Panc1 (cell line): ENCODE measurements at regions not wholly inside any gene's neighbourhood (a gene's known extent, or its start where the extent isn't known, plus 50 kb on each side); places are given as distances from the start of the nearest gene placed in this dataset.

Source experiments
- ATAC-seq: fragments of 200-7000 bp; cut with Tn5 transposase; 2 replicates; pipeline ENCODE4 v1.9.1; 2020; ENCODE audit warnings: mild to moderate bottlenecking, moderate library complexity
- BruUV-seq: library from RNA; stranded (reverse); fragments of 400-500 nt; replicated peaks from 2 replicates; lab custom pipeline; 2021; lab: Mats Ljungman, UMichigan
- CTCF ChIA-PET: fragments of 300-600 bp; sonication (Branson Sonifier 250); formaldehyde crosslinking; loops from one replicate; lab custom pipeline; 2022; ENCODE audit warnings: antibody characterized with exemption; lab: Charles Lee
- POLR2A ChIA-PET: fragments of 300-600 bp; sonication (Branson Sonifier 250); formaldehyde crosslinking; loops from one replicate; lab custom pipeline; 2022; ENCODE audit warnings: antibody characterized with exemption; lab: Charles Lee
- DNase-seq: peaks from one replicate; pipeline ENCODE4 v3.0.0-alpha.2; 2010; ENCODE audit warnings: low read depth, low spot score
- H3K27ac ChIP-seq: 2 replicates; pipeline ENCODE4 v1.5.1; 2011; ENCODE audit warnings: mild to moderate bottlenecking, low read length, inconsistent platforms
- H3K27me3 ChIP-seq: fragments of 200-500 bp; sonication (Bioruptor generic); 2 replicates; pipeline ENCODE4 v1.6.0; 2014; ENCODE audit warnings: low read length, inconsistent platforms; ENCODE audit not compliant: control insufficient read depth, insufficient read depth
- H3K36me3 ChIP-seq: fragments of 200-500 bp; sonication (Bioruptor generic); 2 replicates; pipeline ENCODE4 v1.5.1; 2014; ENCODE audit warnings: inconsistent platforms, mild to moderate bottlenecking, low read length, moderate library complexity; ENCODE audit not compliant: control insufficient read depth, insufficient read depth
- H3K4me1 ChIP-seq: 2 replicates; pipeline ENCODE4 v1.5.1; 2011; ENCODE audit warnings: inconsistent platforms, mild to moderate bottlenecking, low read length, moderate library complexity; ENCODE audit not compliant: control insufficient read depth, insufficient read depth
- H3K4me3 ChIP-seq, 2 experiments: 2 replicates each; pipeline ENCODE4 v1.5.1; 2011 to 2012; ENCODE audit warnings: low read depth in 2 of 2, low read length in 2 of 2, mild to moderate bottlenecking in 2 of 2, inconsistent platforms in 1 of 2, moderate library complexity in 1 of 2
- H3K9me3 ChIP-seq: fragments of 200-500 bp; sonication (Bioruptor generic); 2 replicates; pipeline ENCODE4 v1.5.1; 2014; ENCODE audit warnings: low read depth, mild to moderate bottlenecking, inconsistent platforms, low read length, moderate library complexity; ENCODE audit not compliant: control insufficient read depth, insufficient read depth
- POLR2AphosphoS5 ChIP-seq: IDR thresholded peaks from 2 replicates; pipeline ENCODE4 v1.6.1; 2012; ENCODE audit warnings: mild to moderate bottlenecking, low read depth, low read length, moderate library complexity
- SIN3A ChIP-seq: IDR thresholded peaks from 2 replicates; pipeline ENCODE4 v1.6.1; 2012; ENCODE audit warnings: low read depth, mild to moderate bottlenecking, low read length, moderate library complexity, borderline replicate concordance; ENCODE audit not compliant: insufficient read depth
- TCF7L2 ChIP-seq: IDR thresholded peaks from 2 replicates; pipeline ENCODE4 v1.6.1; 2011; ENCODE audit warnings: mild to moderate bottlenecking, low read depth, low read length, inconsistent platforms
- in situ Hi-C: cut with HindIII; loops from 2 replicates; pipeline ENCODE4 v1.10.0; 2016; ENCODE audit warnings: low sequenced_read_pairs, low pct_unique_long_range_greater_than_20kb
- intact Hi-C: fragments of 100-400 bp; cut with micrococcal nuclease; formaldehyde crosslinking; loops from one replicate; pipeline ENCODE4 v1.10.0; 2022; ENCODE audit not compliant: unreplicated experiment
- TF ChIP-seq, protein P1 (sequence below): fragments of 450-650 bp; IDR thresholded peaks from 2 replicates; pipeline ENCODE4 v1.5.1; 2017; ENCODE audit warnings: mild to moderate bottlenecking
- TF ChIP-seq, protein P2 (sequence below), 2 experiments: IDR thresholded peaks; 2 replicates each; pipeline ENCODE4 v1.6.1; 2011 to 2012; ENCODE audit warnings: low read depth in 2 of 2, control low read depth in 1 of 2, low read length in 1 of 2, mild to moderate bottlenecking in 1 of 2, moderate library complexity in 1 of 2; ENCODE audit not compliant: insufficient read depth in 1 of 2

DNA sequence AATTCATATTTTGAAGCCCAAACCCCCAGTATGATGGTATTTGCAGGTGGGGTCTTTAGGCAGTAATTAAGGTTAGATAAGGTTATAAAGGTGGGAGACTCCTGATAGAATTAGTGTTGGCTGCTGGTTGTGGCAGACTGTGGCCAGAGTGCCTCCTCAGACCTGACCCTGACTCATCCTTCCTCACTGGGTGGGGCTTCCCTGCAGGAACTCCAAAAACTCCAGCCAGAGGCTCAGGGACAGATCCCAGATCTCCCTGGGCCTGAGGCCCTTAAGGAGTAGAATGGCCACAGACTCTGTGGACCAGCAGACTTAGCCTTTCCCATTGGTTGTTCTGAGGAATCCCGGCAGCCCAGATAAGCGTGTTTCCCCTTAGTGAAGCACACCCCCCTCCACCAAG is 463.0 kb upstream of the CPEB2 start:
- H3K9me3 ChIP-seq: no peaks in the 10 kb centered on the region
- TF ChIP-seq, protein P1, sequence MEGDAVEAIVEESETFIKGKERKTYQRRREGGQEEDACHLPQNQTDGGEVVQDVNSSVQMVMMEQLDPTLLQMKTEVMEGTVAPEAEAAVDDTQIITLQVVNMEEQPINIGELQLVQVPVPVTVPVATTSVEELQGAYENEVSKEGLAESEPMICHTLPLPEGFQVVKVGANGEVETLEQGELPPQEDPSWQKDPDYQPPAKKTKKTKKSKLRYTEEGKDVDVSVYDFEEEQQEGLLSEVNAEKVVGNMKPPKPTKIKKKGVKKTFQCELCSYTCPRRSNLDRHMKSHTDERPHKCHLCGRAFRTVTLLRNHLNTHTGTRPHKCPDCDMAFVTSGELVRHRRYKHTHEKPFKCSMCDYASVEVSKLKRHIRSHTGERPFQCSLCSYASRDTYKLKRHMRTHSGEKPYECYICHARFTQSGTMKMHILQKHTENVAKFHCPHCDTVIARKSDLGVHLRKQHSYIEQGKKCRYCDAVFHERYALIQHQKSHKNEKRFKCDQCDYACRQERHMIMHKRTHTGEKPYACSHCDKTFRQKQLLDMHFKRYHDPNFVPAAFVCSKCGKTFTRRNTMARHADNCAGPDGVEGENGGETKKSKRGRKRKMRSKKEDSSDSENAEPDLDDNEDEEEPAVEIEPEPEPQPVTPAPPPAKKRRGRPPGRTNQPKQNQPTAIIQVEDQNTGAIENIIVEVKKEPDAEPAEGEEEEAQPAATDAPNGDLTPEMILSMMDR: no peak
- TF ChIP-seq TCF7L2: no peak
- TF ChIP-seq POLR2AphosphoS5: no peak
- TF ChIP-seq, protein P2, sequence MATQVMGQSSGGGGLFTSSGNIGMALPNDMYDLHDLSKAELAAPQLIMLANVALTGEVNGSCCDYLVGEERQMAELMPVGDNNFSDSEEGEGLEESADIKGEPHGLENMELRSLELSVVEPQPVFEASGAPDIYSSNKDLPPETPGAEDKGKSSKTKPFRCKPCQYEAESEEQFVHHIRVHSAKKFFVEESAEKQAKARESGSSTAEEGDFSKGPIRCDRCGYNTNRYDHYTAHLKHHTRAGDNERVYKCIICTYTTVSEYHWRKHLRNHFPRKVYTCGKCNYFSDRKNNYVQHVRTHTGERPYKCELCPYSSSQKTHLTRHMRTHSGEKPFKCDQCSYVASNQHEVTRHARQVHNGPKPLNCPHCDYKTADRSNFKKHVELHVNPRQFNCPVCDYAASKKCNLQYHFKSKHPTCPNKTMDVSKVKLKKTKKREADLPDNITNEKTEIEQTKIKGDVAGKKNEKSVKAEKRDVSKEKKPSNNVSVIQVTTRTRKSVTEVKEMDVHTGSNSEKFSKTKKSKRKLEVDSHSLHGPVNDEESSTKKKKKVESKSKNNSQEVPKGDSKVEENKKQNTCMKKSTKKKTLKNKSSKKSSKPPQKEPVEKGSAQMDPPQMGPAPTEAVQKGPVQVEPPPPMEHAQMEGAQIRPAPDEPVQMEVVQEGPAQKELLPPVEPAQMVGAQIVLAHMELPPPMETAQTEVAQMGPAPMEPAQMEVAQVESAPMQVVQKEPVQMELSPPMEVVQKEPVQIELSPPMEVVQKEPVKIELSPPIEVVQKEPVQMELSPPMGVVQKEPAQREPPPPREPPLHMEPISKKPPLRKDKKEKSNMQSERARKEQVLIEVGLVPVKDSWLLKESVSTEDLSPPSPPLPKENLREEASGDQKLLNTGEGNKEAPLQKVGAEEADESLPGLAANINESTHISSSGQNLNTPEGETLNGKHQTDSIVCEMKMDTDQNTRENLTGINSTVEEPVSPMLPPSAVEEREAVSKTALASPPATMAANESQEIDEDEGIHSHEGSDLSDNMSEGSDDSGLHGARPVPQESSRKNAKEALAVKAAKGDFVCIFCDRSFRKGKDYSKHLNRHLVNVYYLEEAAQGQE (IDR thresholded peaks at IDR 0.05; ENCODE audit: insufficient read depth in 1 of 2, low read depth in 2 of 2, low read length in 1 of 2): no peak
- no peak for TF ChIP-seq SIN3A
- BruUV-seq: no TSS peak
- ChIA-PET CTCF (no interaction called here), POLR2A (no interaction called here)
- H3K36me3 ChIP-seq: no peaks in the 10 kb centered on the region
- no peak for ATAC-seq
- H3K27ac ChIP-seq: no peak overlapping the region
- no peaks in the 10 kb centered on the region for H3K4me1 ChIP-seq
- no peak overlapping the region for H3K4me3 ChIP-seq
- intact Hi-C loops (no loop called here), in situ Hi-C loops (no loop called here)
- no peak for DNase-seq
- H3K27me3 ChIP-seq: no peaks in the 10 kb centered on the region

DNA sequence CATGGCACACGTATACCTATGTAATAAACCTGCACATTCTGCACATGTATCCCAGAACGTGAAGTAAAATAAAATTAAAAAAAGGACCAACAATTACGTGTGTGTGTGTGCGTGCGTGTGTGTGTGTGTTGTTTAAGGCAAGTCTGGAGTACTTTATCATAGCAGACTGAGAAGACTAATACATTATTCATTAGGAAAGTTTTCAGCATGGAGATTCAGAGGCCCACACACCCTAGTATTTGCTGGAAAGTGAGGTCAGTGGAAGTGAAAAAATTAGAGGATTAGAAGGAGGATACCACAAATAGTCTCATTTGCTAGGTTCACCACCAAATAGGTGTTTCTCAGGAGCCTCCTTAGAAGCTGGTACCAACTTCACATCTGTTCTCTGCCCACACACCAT is 457.1 kb upstream of the CPEB2 start:
- ChIA-PET POLR2A (no interaction called here), CTCF (no interaction called here)
- DNase-seq (no peak), ATAC-seq (no peak)
- no TSS peak for BruUV-seq
- no peaks in the 10 kb centered on the region for H3K36me3 ChIP-seq
- H3K9me3 ChIP-seq: no peaks in the 10 kb centered on the region
- intact Hi-C loops (no loop called here), in situ Hi-C loops (no loop called here)
- H3K4me3 ChIP-seq: no peak overlapping the region
- H3K27ac ChIP-seq: no peak overlapping the region
- no peaks in the 10 kb centered on the region for H3K27me3 ChIP-seq
- H3K4me1 ChIP-seq: no peaks in the 10 kb centered on the region
- TF ChIP-seq SIN3A (no peak), TCF7L2 (no peak), POLR2AphosphoS5 (no peak)
- TF ChIP-seq, protein P2 (IDR thresholded peaks at IDR 0.05; ENCODE audit: insufficient read depth in 1 of 2, low read depth in 2 of 2, low read length in 1 of 2): no peak
- TF ChIP-seq, protein P1: no peak
